Right atrium auricular region (tissue), 2 donors: ENCODE measurements at regions not wholly inside any gene's neighbourhood (a gene's known extent, or its start where the extent isn't known, plus 50 kb on each side); places are given as distances from the start of the nearest gene placed in this dataset.

Experiments
- DNase-seq: peaks from one replicate; pipeline ENCODE4 v3.0.0-alpha.2; 2019; ENCODE audit warnings: low spot score
- H3K27ac ChIP-seq, 2 donors: fragments of 200-600 bp; sonication (generic); 1 replicate in 1 of 2; 2 replicates in 1 of 2; pipeline ENCODE4 v1.5.1; 2016 to 2019
- H3K27me3 ChIP-seq, 2 donors: fragments of 200-600 bp; sonication (generic); one replicate each; pipeline versions ENCODE4 v1.5.1 to v1.6.0; 2017 to 2019
- H3K36me3 ChIP-seq: fragments of 200-600 bp; sonication (generic); one replicate; pipeline ENCODE4 v1.5.1; 2016
- H3K4me1 ChIP-seq, 2 donors: fragments of 200-600 bp; sonication (generic); one replicate each; pipeline versions ENCODE4 v1.5.1 to v1.6.0; 2017 to 2019
- H3K4me3 ChIP-seq, 2 donors: fragments of 200-600 bp; sonication (generic); 1 replicate in 1 of 2; 2 replicates in 1 of 2; pipeline ENCODE4 v1.5.1; 2017 to 2019; ENCODE audit warnings: mild to moderate bottlenecking in 1 of 2, moderate library complexity in 1 of 2
- H3K9me3 ChIP-seq, 2 donors: fragments of 200-600 bp; sonication (generic); one replicate each; pipeline ENCODE4 v1.5.1; 2019
- TF ChIP-seq, protein P1 (sequence below), 2 donors: fragments of 200-600 bp; sonication (generic); IDR thresholded peaks; one replicate each; pipeline ENCODE4 v1.5.1; 2019; ENCODE audit warnings: antibody characterized with exemption in 2 of 2

DNA sequence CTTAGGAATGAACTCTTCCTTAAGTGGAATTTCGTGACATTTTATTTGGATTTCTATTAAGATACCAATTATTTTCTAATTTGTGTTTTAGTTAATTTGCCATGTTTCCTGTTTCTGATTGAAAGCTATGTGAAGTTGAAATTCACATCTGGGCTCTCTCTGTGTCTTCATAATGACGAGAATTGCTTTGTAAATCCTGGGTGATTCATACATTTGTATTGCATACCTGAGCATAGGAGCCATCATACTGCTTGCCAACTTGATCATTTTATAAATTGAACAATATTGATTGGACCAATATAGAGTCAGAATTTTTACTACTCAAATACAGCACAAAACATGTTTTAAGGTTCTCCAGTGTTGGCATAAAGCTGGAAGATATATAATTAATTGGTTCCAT, 817.9 kb downstream of the BRINP3 start:
- no peak overlapping the region for H3K4me3 ChIP-seq
- H3K9me3 ChIP-seq = no peaks in the 10 kb centered on the region
- TF ChIP-seq, protein P1, sequence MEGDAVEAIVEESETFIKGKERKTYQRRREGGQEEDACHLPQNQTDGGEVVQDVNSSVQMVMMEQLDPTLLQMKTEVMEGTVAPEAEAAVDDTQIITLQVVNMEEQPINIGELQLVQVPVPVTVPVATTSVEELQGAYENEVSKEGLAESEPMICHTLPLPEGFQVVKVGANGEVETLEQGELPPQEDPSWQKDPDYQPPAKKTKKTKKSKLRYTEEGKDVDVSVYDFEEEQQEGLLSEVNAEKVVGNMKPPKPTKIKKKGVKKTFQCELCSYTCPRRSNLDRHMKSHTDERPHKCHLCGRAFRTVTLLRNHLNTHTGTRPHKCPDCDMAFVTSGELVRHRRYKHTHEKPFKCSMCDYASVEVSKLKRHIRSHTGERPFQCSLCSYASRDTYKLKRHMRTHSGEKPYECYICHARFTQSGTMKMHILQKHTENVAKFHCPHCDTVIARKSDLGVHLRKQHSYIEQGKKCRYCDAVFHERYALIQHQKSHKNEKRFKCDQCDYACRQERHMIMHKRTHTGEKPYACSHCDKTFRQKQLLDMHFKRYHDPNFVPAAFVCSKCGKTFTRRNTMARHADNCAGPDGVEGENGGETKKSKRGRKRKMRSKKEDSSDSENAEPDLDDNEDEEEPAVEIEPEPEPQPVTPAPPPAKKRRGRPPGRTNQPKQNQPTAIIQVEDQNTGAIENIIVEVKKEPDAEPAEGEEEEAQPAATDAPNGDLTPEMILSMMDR (IDR thresholded peaks at IDR 0.05) = no peak
- no peaks in the 10 kb centered on the region for H3K4me1 ChIP-seq
- no peak overlapping the region for H3K27ac ChIP-seq
- no peak for DNase-seq
- H3K36me3 ChIP-seq = no peaks in the 10 kb centered on the region
- H3K27me3 ChIP-seq = no peaks in the 10 kb centered on the region

DNA sequence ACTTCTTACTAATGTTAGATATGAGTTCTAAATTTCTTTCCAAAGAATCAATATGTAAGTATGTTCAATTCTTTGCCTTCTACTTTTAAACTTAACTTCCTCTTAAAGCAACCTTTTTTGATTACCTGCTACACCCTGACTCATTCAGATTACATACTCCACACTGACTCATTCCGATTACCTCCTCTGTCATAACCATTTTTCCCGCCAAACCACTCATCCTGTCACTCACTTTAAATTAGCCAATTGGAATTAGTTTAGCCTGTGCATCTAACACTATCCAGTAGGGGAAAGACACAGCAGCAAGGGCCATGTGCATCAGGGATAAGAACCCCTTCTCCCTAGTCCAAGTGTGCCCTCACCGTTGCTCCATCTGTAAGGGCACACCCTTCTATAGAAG, 815.5 kb downstream of the BRINP3 start:
- no peak overlapping the region for H3K27ac ChIP-seq
- no peaks in the 10 kb centered on the region for H3K27me3 ChIP-seq
- DNase-seq = no peak

GRCh38 chr1:189669846-189670245, 807.8 kb downstream of the BRINP3 start:
- DNase-seq = no peak
- TF ChIP-seq, protein P1 (IDR thresholded peaks at IDR 0.05) = no peak
- no peak overlapping the region for H3K27ac ChIP-seq
- H3K9me3 ChIP-seq = no peaks in the 10 kb centered on the region
- H3K36me3 ChIP-seq = no peaks in the 10 kb centered on the region
- H3K4me3 ChIP-seq = no peak overlapping the region
- H3K27me3 ChIP-seq = no peaks in the 10 kb centered on the region
- H3K4me1 ChIP-seq = no peaks in the 10 kb centered on the region

More for the DNA sequence above, 815.5 kb downstream of the BRINP3 start:
- Histone ChIP-seq H3K4me1 (no peaks in the 10 kb centered on the region), H3K9me3 (no peaks in the 10 kb centered on the region), H3K36me3 (no peaks in the 10 kb centered on the region), H3K4me3 (no peak overlapping the region)
- TF ChIP-seq, protein P1 (IDR thresholded peaks at IDR 0.05) = no peak

- Histone ChIP-seq H3K27ac (no peak overlapping the region), H3K9me3 (no peaks in the 10 kb centered on the region), H3K4me1 (no peaks in the 10 kb centered on the region), H3K27me3 (no peaks in the 10 kb centered on the region), H3K4me3 (no peak overlapping the region), H3K36me3 (no peaks in the 10 kb centered on the region)
- DNase-seq = no peak
- TF ChIP-seq, protein P1 (IDR thresholded peaks at IDR 0.05) = no peak
Observed at GRCh38 chr1:189673217-189673616, 804.4 kb downstream of the BRINP3 start.

GRCh38 chr1:189675712-189676244, 801.9 kb downstream of the BRINP3 start:
- H3K4me3 ChIP-seq = no peak overlapping the region
- no peak for DNase-seq
- no peaks in the 10 kb centered on the region for H3K36me3 ChIP-seq
- H3K27ac ChIP-seq = no peak overlapping the region
- TF ChIP-seq, protein P1 (IDR thresholded peaks at IDR 0.05) = no peak
- H3K27me3 ChIP-seq = no peaks in the 10 kb centered on the region
- no peaks in the 10 kb centered on the region for H3K4me1 ChIP-seq
- H3K9me3 ChIP-seq = no peaks in the 10 kb centered on the region

- DNase-seq = no peak
- H3K27ac ChIP-seq = no peak overlapping the region
- no peaks in the 10 kb centered on the region for H3K36me3 ChIP-seq
- H3K4me1 ChIP-seq = no peaks in the 10 kb centered on the region
- H3K4me3 ChIP-seq = no peak overlapping the region
- TF ChIP-seq, protein P1 (IDR thresholded peaks at IDR 0.05) = no peak
- no peaks in the 10 kb centered on the region for H3K27me3 ChIP-seq
- H3K9me3 ChIP-seq = no peaks in the 10 kb centered on the region
Observed at GRCh38 chr1:189678779-189679178, 798.9 kb downstream of the BRINP3 start.
